ENCODE measurements at regions not wholly inside any gene's neighbourhood (a gene's known extent, or its start where the extent isn't known, plus 50 kb on each side); places are given as distances from the start of the nearest gene placed in this dataset.

DNA sequence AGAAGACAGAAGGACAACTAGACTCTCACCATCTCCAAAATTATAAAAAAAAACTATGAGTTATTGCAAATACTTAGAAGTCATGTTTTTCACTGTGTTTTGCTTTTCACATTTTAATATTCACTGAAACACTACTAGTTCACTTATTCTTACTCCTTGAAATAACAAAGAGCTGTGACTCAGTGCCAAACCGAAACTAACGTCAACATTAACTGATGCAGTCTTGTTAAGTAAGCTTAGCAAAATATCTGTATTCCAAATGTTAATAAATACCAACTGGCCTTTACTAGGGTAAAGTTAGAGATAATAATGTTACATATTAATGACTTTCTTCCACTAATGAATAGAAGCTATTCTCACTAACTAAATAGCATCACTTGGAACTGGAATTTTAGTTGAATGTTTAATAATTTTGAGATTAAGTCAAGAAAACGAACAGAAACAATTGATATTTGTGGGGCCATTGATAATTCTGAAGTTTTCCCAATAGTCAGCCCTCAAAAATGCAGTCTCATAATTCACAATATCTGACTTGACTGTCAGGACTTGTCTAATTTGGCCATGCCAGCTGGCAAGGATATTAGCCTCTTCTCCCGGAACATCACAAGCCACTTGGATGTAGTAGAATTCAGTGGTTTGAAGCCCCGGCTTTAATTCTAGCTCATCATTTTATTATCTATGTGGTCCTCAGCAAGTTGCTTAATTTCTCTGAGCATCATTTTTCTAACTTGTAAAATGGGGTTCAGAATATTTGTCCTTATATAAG lies 230.1 kb upstream of the DDI1 start:
- no peak for TF ChIP-seq TOX (CRISPR knock-in tag; IDR thresholded peaks at IDR 0.05; ENCODE audit: borderline replicate concordance)
- TF ChIP-seq TCF4 (CRISPR knock-in tag; IDR thresholded peaks at IDR 0.05; ENCODE audit: borderline replicate concordance) = no peak
- no peak for TF ChIP-seq ZNF70 (CRISPR knock-in tag; IDR thresholded peaks at IDR 0.05)
- TF ChIP-seq, protein P1, sequence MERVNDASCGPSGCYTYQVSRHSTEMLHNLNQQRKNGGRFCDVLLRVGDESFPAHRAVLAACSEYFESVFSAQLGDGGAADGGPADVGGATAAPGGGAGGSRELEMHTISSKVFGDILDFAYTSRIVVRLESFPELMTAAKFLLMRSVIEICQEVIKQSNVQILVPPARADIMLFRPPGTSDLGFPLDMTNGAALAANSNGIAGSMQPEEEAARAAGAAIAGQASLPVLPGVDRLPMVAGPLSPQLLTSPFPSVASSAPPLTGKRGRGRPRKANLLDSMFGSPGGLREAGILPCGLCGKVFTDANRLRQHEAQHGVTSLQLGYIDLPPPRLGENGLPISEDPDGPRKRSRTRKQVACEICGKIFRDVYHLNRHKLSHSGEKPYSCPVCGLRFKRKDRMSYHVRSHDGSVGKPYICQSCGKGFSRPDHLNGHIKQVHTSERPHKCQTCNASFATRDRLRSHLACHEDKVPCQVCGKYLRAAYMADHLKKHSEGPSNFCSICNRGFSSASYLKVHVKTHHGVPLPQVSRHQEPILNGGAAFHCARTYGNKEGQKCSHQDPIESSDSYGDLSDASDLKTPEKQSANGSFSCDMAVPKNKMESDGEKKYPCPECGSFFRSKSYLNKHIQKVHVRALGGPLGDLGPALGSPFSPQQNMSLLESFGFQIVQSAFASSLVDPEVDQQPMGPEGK (CRISPR knock-in tag; IDR thresholded peaks at IDR 0.05; ENCODE audit: borderline replicate concordance) = no peak
- TF ChIP-seq ZFP30 (CRISPR knock-in tag; IDR thresholded peaks at IDR 0.05) = no peak
- no peak for TF ChIP-seq ZNF565 (CRISPR knock-in tag; conservative IDR thresholded peaks at IDR 0.05; ENCODE audit: low read depth)
- TF ChIP-seq, protein P2, sequence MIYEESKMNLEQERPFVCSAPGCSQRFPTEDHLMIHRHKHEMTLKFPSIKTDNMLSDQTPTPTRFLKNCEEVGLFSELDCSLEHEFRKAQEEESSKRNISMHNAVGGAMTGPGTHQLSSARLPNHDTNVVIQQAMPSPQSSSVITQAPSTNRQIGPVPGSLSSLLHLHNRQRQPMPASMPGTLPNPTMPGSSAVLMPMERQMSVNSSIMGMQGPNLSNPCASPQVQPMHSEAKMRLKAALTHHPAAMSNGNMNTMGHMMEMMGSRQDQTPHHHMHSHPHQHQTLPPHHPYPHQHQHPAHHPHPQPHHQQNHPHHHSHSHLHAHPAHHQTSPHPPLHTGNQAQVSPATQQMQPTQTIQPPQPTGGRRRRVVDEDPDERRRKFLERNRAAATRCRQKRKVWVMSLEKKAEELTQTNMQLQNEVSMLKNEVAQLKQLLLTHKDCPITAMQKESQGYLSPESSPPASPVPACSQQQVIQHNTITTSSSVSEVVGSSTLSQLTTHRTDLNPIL (CRISPR knock-in tag; IDR thresholded peaks at IDR 0.05; ENCODE audit: low read depth) = no peak
- no peak for TF ChIP-seq ARNTL (CRISPR knock-in tag; IDR thresholded peaks at IDR 0.05; ENCODE audit: borderline replicate concordance, low read depth)
- TF ChIP-seq, protein P3, sequence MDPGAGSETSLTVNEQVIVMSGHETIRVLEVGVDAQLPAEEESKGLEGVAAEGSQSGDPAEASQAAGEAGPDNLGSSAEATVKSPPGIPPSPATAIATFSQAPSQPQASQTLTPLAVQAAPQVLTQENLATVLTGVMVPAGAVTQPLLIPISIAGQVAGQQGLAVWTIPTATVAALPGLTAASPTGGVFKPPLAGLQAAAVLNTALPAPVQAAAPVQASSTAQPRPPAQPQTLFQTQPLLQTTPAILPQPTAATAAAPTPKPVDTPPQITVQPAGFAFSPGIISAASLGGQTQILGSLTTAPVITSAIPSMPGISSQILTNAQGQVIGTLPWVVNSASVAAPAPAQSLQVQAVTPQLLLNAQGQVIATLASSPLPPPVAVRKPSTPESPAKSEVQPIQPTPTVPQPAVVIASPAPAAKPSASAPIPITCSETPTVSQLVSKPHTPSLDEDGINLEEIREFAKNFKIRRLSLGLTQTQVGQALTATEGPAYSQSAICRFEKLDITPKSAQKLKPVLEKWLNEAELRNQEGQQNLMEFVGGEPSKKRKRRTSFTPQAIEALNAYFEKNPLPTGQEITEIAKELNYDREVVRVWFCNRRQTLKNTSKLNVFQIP (CRISPR knock-in tag; IDR thresholded peaks at IDR 0.05; ENCODE audit: borderline replicate concordance, low read depth) = no peak
- TF ChIP-seq, protein P4, sequence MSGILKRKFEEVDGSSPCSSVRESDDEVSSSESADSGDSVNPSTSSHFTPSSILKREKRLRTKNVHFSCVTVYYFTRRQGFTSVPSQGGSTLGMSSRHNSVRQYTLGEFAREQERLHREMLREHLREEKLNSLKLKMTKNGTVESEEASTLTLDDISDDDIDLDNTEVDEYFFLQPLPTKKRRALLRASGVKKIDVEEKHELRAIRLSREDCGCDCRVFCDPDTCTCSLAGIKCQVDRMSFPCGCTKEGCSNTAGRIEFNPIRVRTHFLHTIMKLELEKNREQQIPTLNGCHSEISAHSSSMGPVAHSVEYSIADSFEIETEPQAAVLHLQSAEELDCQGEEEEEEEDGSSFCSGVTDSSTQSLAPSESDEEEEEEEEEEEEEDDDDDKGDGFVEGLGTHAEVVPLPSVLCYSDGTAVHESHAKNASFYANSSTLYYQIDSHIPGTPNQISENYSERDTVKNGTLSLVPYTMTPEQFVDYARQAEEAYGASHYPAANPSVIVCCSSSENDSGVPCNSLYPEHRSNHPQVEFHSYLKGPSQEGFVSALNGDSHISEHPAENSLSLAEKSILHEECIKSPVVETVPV (CRISPR knock-in tag; IDR thresholded peaks at IDR 0.05) = no peak
